GM21825 (cell line): ENCODE measurements at regions not wholly inside any gene's neighbourhood (a gene's known extent, or its start where the extent isn't known, plus 50 kb on each side); places are given as distances from the start of the nearest gene placed in this dataset.

Experiments used
- ATAC-seq: cut with Tn5 transposase; IDR thresholded peaks from one replicate; pipeline ENCODE4 v1.9.1; 2021; ENCODE audit warnings: mild to moderate bottlenecking, moderate library complexity; ENCODE audit not compliant: unreplicated experiment

DNA sequence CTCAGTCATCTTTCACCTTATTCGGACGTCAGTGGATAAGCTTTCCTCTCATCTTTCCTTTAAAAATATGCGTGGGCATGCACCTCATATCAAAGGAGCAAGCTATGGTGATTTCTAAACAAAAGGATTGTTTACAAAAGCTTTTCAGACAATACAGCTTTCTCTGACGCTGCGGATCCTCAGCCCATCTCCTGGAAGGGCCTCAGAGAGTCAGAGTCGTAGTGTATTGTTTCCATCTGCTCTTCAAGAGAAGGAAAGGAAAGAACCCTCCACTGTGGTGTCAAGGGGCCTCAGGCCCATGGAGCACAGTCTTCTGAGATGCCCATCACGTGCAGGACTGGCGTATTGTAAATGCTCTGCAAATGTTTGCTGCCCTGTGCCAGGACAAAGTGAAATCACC is 163.4 kb upstream of the MAP1B start:
- no peak for ATAC-seq

DNA sequence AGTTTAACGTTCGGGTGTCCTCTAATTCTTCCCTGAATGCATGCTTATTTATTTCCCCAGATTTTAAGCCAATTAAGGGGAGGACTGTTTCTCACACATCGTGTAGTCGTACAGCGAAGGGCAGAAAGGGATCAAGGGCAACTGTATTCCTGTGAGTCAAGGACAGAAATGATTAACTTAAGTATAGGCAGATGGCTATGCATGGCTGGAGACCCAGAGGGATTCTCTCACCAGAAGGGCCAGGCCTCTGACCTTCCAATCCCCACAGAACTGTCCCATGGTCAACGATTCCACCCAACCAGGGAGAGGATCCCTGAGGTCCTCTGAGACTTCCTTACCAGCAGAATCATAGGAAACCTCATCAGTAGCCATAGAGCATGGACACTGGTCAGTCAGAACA is 161.8 kb upstream of the MAP1B start:
- no peak for ATAC-seq

DNA sequence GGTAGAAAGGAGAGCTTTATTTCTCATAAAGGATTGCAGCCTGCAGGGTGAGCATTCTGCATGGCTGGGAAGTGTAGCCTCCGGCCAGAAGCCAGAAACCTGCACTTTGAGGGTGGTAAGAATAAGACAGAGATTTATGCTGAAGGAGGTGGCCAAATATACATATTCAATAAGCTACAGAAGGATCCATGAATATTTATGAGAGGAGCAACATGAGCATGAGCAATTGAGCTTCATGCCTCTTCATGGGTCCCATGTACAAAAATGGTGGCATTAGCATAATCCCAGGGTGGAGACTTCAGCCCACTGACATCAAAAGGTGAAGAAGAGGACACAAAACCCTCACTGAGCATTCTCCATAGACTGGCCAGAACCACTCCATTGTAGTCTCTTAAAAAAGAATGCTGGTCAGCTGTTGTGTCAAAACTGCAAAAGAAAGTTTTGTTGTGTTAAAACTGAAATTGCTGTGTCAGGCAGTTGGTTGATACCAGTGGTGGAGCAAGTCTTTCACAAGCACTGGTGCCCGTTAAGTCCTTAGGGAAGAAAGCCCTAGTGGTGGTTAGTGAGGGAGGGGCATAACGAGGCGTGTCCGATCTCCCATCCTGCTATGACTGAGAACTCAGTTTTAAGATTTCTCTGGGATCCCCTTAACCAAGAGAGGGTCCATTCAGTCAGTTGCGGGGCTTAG is 160.8 kb upstream of the MAP1B start:
- ATAC-seq = no peak

DNA sequence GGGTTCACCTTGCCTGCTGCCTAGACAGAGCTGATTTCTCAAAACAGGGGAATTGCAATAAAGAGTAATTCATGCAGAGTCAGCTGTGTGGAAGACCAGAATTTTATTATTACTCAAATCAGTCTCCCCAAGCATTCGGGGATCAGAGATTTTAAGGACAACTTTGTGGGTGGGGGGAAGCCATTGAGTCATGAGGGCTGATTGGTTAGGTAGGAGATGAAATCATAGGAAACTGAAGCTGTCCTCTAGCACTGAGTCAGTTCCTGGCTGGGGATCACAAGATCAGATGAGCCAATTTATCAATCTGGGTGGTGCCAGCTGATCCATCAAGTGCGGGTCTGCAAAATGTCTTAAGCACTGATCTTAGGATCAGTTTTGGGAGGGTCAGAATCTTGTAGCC is 159.1 kb upstream of the MAP1B start:
- ATAC-seq = no peak

DNA sequence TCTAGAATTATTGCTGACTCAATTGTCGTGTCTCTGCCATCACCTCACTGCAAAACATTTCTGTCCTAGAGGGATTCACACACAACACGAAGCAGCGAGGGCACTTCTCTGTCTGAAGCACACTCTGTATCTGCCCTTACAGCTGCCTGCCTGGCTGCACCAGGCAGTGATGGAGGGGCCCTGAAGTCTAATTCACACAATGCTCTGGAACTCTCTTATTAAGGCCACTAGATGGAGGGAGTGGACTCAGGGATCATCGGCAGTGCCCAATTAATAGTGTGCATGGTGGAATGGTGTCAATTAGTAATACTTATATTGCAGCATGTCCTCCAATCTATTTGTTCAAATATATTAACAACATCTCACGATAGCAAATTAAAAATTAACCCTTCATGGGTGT is 157.5 kb upstream of the MAP1B start:
- ATAC-seq = no peak

DNA sequence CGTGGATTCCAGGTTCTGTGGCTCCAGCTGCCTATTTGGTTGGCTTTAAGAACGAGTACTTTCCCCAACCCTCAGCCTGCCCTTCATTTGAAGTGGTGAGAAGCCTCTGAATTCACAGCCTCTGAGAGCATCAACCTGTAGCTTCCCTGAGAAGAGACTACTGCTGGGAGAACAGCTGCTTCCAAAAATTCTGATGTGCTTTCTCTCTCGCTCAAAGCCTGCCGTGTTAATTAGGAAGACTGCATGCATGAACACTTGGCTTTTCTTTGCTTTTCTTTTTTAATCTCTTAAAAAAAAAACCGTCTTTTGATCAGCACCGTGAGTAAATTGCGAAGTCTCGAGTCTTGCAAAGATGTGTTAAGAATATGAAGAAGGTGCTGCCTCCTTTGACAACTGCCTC is 153.4 kb upstream of the MAP1B start:
- ATAC-seq = no peak

DNA sequence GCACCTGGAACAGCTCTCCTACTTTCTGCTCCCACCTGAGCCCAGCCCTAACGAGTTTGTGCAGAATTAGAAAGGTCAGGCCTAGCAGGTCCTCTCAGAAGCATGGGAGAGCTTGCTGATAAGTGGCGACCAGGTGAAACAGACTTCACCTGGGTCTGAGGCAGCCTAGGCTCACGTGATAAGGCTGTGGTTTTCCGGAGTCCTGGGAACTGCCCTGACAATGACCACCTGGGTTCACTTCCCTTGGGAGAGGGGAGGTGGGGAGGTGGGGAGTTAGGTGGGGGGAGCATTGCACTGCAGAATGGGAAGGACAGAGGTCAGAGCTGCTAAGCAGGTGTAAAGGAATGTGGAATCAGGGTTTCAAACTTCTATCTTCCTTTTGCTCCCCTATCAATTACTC is 152.9 kb upstream of the MAP1B start:
- ATAC-seq = no peak

DNA sequence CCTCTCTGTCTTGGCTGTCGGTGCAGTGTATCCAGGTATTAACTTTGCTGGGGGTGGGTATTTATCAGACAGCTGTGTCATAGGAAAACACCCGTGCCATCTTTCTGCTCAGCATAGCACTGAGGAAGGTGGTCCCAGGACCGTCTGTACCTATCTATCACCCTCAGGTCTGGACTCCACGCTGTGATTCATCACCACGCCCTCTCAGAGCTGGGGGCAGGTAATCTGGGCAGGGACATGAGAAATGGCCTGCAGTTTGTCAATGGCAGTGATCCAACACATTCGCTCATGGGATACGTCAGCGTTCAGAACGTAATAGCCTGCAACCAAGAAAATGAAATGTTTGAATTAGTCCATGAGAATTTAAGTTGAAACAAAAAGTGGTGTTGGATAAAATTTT is 151.6 kb upstream of the MAP1B start:
- no peak for ATAC-seq

DNA sequence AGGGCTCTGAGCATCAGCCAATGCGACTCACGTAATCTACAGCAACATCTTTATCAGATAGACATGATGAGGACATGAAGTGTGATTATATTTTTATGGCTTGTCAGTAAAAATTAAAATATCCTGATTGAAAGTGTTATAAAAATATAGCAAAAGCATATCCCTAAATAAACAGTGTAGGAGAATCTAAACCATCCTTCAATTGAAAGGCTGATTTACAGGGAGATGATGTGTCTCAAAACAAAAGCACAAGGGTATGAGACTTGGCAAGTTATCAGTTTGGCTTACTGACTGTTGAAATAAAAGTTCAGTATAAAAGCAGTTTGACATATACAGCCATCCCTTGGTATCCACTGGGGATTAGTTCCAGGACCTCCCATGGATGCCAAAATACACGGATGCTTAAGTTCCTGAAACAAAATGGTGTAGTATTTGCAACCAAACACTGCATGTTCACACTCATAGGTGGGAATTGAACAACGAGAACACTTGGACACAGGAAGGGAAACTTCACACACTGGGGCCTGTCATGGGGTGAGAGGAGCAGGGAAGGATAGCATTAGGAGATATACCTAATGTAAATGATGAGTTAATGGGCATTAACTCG is 149.9 kb upstream of the MAP1B start:
- no peak for ATAC-seq

DNA sequence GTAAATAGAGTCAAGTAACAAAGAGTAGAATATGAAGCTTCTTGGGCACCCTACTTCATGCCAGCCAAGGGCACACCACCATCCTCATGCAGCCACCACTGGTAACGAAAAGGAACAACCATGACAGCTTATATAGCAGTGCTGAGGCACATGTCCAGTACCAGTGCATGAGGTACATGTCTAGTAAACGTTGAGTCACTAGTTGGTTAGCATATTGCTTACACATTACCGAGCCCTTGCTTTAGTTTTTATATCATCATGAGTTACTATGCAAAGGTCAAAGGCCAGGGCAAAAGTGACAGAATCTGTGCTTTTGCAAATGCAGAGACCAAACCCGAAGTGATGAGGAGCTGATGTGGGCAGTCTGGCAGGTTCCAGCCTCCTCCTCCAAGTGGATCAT is 147.1 kb upstream of the MAP1B start:
- no peak for ATAC-seq

DNA sequence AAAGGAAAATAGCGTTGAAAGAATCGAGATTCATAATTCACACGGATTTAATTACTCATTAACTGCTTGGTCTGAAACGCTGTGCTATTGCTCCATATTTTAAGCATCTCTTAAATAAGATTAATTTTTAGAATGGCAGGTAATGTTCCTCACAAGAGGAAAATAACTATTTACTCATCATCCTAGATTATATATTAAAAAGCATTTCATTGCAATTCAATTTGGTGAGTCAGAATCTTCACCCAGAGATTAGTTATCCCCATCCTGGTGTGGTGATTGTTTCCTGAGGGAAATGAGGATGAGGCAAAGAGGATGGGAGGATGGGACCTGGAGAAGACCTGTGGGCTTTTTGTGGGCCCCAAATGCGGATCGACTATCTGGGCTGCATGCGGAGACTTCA is 145.5 kb upstream of the MAP1B start:
- no peak for ATAC-seq

DNA sequence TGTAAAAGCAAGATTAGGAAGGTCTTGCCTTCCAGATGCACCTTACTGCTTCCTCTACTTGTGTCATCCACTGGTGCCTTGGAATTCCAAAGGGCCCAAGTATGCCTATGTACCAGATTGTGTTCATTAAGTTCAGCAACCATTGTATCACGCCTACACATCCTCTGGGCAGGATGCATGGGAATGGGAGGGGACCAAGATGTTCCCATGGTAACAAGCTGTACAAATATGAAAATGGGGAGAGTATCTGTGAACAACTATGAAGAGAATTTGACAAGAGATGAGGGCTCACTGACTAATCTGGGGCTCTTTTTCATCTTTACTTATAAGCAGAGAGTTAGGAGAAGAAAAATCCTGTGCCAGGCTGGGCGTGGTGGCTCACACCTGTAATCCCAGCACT is 137.8 kb upstream of the MAP1B start:
- no peak for ATAC-seq

DNA sequence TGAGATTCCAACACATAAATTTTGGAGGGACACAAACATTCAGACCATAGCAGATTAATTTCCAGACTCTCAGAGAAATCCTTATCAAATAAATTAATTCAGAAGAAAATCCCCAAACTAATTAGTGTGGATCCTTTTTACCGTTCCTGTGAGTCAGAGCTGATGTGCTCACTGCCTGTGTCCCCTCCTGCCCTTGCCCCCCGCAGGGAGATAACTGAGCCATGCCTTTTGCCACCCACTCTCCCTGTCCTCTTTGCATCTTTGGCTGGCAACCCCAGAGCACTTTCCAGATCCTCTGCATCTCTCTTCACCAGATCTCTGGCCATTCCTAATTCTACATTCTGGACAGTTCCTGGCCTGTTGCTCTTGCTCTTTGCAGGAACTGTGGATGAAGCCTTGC is 135.4 kb upstream of the MAP1B start:
- no peak for ATAC-seq

DNA sequence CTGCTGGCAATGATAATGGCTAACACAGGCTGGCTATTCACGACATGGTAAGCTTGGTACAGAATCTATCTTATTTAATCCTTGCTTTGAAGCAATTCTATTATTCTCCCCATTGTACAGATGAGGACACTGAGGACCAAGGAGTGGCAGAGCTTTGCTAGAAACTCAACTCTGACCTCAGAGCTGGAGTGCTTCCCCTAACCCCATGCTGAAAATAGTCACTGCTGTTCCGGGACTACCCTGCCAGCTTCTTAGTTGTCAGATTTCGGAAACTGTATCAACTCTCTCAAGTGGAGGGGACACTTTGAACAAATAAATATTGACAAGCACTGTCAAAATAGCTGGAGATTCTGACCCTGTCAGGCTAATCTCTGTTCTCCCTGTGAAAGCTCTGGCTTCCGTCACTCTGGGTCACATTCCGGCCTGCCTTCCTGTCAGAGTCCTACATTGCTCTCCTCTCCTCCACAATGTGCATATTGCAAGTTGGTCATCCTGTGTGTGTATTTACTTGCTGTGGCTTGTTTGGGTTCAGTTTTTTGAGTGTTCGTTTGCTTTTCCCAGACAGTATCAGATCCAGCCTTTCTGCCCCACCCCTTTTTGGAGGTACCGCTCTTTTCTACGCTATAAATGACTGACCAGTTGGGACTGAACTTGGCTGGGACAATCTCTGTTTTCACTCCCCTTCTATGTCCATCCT is 134.3 kb upstream of the MAP1B start:
- ATAC-seq = no peak

DNA sequence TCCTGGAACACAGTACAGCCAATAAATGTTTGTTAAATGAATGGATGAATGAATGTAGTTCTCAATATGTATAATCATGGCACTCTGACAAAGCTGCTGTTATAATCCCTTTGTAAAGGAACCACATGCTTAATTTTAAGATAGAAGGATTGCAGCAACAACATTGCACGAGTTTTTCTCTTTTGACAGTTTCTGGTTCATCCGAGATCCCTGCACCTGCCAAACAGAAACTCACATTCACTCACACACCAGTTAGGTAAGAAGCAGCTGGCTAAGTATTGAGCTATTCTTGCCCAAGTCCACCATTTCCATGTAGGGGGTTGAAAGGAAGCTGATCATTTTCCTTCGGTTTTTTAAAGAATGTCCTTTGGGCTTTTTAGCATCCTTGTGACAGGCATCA is 133.7 kb upstream of the MAP1B start:
- ATAC-seq = no peak

DNA sequence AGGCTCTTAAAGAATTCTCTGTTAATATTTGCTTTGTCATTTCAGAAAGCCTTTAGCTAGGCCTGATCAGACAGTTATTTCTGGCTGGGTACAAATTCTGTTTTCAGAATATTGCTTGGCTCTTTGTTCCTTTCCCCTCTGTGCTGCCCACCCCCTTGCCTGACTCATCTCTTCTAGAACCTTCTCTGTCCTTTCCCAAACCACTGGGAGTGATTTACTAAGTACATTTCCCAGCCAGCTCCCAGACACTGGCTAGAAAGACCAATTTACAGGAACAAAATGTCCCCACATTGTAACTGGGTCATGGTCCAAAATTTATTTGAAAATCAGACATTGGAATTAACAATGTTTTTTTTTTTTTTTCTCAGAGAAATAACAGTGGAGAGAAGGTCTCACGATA is 133.1 kb upstream of the MAP1B start:
- no peak for ATAC-seq

DNA sequence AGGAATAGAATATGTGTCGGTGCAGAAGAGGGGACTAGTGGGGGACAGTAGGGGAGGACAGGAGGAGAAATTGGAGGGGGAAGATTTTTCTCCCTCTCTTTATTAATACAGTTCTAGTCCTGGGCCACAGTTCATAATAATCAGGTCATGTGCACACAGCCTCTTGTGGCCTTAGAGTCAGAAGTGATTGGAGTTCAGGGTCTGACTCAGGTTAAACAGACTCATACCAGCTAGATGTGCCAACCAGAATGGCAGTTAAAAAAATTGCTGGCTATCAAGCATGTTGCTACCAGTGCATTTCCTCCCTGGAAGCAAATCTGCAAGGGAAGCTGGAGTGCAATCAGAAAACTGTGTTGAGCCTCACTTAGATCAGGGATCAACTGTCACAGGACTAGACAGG is 132.7 kb upstream of the MAP1B start:
- no peak for ATAC-seq

DNA sequence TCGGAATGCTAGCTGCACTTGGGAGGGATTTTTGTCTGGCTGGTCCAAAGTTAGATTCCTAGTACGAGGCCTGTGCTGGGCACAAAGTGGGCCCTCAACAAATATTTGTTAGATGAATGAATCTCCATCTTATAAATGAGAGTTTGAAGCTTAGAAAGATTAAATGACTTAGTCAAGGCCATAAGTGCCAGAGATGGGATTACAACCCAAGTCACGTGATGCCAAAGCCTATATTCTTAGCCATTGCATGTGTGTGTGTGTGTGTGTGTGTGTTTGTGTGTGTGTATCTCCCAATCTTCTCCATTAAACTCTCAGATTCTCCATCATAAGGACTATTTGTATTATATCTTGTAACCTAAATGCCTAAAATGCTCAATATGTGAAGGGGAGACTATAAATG is 130.8 kb upstream of the MAP1B start:
- ATAC-seq = no peak

DNA sequence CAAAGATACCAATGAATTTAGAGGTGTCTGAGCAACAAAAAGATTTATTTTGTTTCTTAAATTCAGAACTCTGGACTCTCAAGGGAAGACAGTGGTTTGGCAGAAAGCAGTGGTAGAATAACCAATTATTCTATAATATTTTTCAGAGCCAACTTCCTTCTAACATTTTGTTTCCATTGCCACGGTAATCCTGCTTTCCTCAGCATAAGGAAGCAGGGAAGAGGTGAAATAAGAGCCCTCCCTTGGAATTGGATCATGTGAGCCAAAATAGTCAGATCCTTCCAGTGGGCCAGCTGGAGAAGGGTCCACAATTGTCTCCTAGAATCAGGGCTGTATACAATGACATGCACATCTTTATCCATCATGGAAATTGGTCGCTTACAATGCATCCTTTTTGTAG is 130.0 kb upstream of the MAP1B start:
- no peak for ATAC-seq

DNA sequence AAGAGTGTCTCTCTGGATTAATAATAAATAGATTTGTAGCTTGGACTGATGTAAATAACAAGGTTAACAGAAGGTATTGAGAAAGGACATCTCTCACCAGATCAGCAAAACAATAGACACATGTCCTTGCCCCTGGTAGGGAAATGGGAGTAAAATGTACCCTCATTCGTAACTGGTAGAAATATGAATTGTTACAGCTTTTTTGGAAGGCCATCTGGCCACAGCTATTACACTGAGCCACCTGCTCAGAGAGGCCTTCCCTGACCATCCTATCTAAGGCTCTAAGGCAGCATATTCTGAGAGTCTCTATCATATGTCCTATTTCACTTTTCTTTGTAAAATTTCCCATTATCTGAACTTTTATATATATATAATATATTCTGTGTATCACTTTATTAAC is 129.1 kb upstream of the MAP1B start:
- ATAC-seq = no peak

DNA sequence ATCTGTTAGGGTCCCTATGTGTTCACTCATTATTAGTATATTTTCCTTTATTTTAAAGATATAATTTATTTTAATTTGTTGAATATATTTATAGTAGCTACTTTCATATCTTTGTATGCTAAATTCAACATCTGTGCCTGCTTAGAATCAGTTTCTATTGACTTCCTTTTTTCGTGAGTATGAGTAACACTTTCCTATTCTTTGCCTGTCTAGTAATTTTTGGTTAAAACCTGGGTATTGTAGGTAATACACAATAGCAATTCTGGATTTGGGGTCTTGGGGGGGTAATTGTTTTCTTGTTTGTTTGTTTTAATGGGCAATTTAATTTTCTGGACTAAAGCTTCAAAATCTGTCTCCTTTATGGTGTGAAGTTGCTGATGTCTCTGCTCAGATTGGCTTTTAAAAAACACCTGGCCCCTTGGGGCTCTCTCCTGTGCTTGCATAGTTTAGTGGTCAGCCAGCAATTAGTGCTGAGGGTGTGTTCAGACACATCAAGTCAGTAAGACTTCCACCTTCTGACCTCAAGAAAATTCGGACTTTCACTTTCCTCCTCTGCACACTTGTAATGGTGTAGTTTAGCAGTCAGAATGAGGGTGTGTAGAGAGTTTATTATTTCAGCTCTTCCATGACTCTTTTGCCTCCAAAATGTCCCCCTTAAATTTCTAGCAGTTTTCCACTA is 124.4 kb upstream of the MAP1B start:
- ATAC-seq = no peak

DNA sequence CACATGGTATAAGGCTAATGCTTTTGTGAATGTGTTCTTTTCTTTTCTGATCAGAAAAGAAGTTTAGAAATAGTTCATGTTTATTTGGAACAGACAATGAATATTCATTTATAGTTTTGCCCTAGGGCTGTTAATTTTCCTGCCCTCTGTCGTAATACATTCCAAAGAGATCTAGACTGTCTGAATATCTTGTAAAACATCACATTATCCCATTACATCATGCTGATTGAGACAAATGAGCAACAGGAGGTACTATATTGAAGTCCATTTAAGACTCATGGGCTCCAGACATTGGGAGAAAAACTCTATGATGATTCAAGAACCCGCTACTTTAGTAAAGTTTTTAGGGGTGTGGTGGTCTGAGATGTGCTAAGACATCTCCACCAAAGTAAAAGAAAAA is 121.2 kb upstream of the MAP1B start:
- ATAC-seq = no peak
